Adrenal gland (tissue), 9 donors: ENCODE measurements at regions not wholly inside any gene's neighbourhood (a gene's known extent, or its start where the extent isn't known, plus 50 kb on each side); places are given as distances from the start of the nearest gene placed in this dataset.

Experiments used
- DNase-seq, 7 donors: peaks; one replicate each; pipeline ENCODE4 v3.0.0-alpha.2; 2019 to 2020
- H3K27ac ChIP-seq, 5 donors: fragments of 200-600 bp; sonication (generic) in 4 of 5; 1 replicate in 3 of 5; 2 replicates in 2 of 5; pipeline versions ENCODE4 v1.5.1 to v1.8.0; 2016 to 2020; ENCODE audit warnings: mild to moderate bottlenecking in 1 of 5
- H3K27me3 ChIP-seq: fragments of 200-600 bp; 2 replicates; pipeline ENCODE4 v1.8.0; 2021
- H3K36me3 ChIP-seq, 2 donors: fragments of 200-600 bp; replicated peaks in 1 of 2; 1 replicate in 1 of 2; 2 replicates in 1 of 2; pipeline versions ENCODE4 v1.5.1 to v1.8.0; 2018 to 2022
- H3K4me1 ChIP-seq, 2 donors: fragments of 200-600 bp; replicated peaks in 1 of 2; 1 replicate in 1 of 2; 2 replicates in 1 of 2; pipeline versions ENCODE4 v1.5.1 to v1.8.0; 2018 to 2021
- H3K4me3 ChIP-seq, 4 donors: fragments of 200-600 bp; sonication (generic) in 3 of 4; one replicate each; pipeline ENCODE4 v1.5.1; 2016 to 2018
- H3K9me3 ChIP-seq, 3 donors: fragments of 200-600 bp; sonication (generic) in 1 of 3; replicated peaks in 1 of 3; 1 replicate in 2 of 3; 2 replicates in 1 of 3; pipeline versions ENCODE4 v1.5.1 to v1.8.0; 2016 to 2021
- POLR2A ChIP-seq, 2 donors: fragments of 450-650 bp; IDR thresholded peaks; one replicate each; pipeline ENCODE4 v1.6.1; 2017; ENCODE audit warnings: antibody characterized with exemption in 2 of 2, mild to moderate bottlenecking in 2 of 2, moderate library complexity in 1 of 2
- WGBS, 4 donors: extraction: QIAGEN DNeasy Blood & Tissue Kit in 2 of 4; methylation state at CpG; one replicate each; pipeline versions ENCODE4 v1.1.5 to v1.1.7; 2013 to 2017; 5-methylcytosine and 5-hydroxymethylcytosine counted together
- intact Hi-C, 2 donors: fragments of 100-400 bp; cut with DNase I; formaldehyde crosslinking; loops; one replicate each; pipeline versions ENCODE4 v1.14.1 to v1.15.0; 2022 to 2023
- TF ChIP-seq, protein P1 (sequence below), 6 experiments: fragments of 450-650 bp in 4 of 6; fragments of 200-600 bp in 2 of 6; sonication (generic) in 1 of 6; IDR thresholded peaks; 1 replicate in 5 of 6; 2 replicates in 1 of 6; pipeline versions ENCODE4 v1.5.1 to v1.8.0; 2016 to 2021; ENCODE audit warnings: antibody characterized with exemption in 6 of 6, mild to moderate bottlenecking in 2 of 6, moderate library complexity in 1 of 6
- donor health status: healthy with polysubstance abuse.
- donor health status: Bipolar disorder and iron deficiency.
- donor health status: DM: yes; HTN: yes; CAD: no.
- donor health status: DM: no; HTN: no; CAD: no.
- donor health status: DM: no; HTN: no; CAD: no.

DNA sequence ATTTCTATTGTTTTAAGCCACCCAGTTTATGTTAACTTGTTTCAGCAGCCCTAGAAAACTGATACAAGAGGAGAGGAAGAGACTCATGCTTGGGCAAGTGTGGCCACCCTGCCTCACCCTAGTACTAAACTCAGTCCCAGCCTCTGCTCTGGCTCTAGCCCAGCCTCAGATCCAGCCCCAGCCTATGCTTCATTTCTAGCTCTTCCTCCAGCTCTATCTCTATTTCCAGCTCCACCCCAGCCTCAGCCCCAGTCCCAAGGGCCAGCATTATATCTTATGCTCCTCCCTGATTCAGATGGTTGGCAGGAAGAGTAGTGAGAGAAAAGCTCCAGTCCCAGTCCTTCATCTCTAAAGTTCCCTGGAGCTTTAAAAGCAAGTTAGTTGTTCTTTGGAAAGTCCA, 535.5 kb downstream of the PTPRC start:
- intact Hi-C loops: no loop called here
- TF ChIP-seq, protein P1, sequence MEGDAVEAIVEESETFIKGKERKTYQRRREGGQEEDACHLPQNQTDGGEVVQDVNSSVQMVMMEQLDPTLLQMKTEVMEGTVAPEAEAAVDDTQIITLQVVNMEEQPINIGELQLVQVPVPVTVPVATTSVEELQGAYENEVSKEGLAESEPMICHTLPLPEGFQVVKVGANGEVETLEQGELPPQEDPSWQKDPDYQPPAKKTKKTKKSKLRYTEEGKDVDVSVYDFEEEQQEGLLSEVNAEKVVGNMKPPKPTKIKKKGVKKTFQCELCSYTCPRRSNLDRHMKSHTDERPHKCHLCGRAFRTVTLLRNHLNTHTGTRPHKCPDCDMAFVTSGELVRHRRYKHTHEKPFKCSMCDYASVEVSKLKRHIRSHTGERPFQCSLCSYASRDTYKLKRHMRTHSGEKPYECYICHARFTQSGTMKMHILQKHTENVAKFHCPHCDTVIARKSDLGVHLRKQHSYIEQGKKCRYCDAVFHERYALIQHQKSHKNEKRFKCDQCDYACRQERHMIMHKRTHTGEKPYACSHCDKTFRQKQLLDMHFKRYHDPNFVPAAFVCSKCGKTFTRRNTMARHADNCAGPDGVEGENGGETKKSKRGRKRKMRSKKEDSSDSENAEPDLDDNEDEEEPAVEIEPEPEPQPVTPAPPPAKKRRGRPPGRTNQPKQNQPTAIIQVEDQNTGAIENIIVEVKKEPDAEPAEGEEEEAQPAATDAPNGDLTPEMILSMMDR (IDR thresholded peaks at IDR 0.05): no peak
- no peak for TF ChIP-seq POLR2A (IDR thresholded peaks at IDR 0.05)
- no peak for DNase-seq

GRCh38 chr1:199176713-199177112, 537.9 kb downstream of the PTPRC start:
- intact Hi-C loops: no loop called here
- H3K9me3 ChIP-seq: no peaks in the 10 kb centered on the region
- 76 to 79% (median 77%) methylated on average over 5 of the region's 5 CpGs for WGBS, 4 donors

More for the DNA sequence above, 535.5 kb downstream of the PTPRC start:
- no peaks in the 10 kb centered on the region for H3K4me1 ChIP-seq
- H3K9me3 ChIP-seq: no peaks in the 10 kb centered on the region
- no peak overlapping the region for H3K27ac ChIP-seq
- no peak overlapping the region for H3K4me3 ChIP-seq
- no peaks in the 10 kb centered on the region for H3K27me3 ChIP-seq
- H3K36me3 ChIP-seq: no peaks in the 10 kb centered on the region

DNA sequence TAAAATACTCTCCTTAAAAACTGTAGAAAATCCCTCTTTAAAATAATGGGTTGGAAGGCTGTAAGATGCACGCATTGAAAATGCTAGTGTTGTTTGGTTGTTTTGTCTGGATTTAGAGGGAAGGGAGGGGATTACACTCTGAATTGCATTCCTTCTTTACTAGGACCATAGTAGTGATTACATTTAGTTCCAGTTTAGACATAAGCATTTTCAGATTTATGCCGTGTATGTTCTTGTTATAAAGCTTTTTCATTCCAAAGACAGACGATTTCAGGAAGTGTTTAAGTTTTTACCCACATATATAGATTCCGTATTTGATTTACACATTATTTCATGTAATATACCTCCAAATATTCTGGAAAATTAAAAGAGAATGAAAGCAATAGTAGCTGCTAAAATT, 538.4 kb downstream of the PTPRC start:
- TF ChIP-seq POLR2A (IDR thresholded peaks at IDR 0.05): no peak
- TF ChIP-seq, protein P1 (IDR thresholded peaks at IDR 0.05): no peak
- H3K9me3 ChIP-seq: no peaks in the 10 kb centered on the region
- WGBS, 4 donors: 73 to 85% (median 74%) methylated on average over 4 of the region's 4 CpGs

More at GRCh38 chr1:199176713-199177112, 537.9 kb downstream of the PTPRC start:
- H3K27me3 ChIP-seq: no peaks in the 10 kb centered on the region
- no peak overlapping the region for H3K4me3 ChIP-seq
- H3K36me3 ChIP-seq: no peaks in the 10 kb centered on the region
- no peaks in the 10 kb centered on the region for H3K4me1 ChIP-seq
- TF ChIP-seq, protein P1 (IDR thresholded peaks at IDR 0.05): no peak
- TF ChIP-seq POLR2A (IDR thresholded peaks at IDR 0.05): no peak
- no peak overlapping the region for H3K27ac ChIP-seq
- DNase-seq: no peak

GRCh38 chr1:199178646-199179045, 539.8 kb downstream of the PTPRC start:
- no peak for DNase-seq
- TF ChIP-seq, protein P1 (IDR thresholded peaks at IDR 0.05): no peak
- TF ChIP-seq POLR2A (IDR thresholded peaks at IDR 0.05): no peak
- Histone ChIP-seq H3K27me3 (no peaks in the 10 kb centered on the region), H3K4me1 (no peaks in the 10 kb centered on the region), H3K27ac (no peak overlapping the region), H3K9me3 (no peaks in the 10 kb centered on the region), H3K4me3 (no peak overlapping the region), H3K36me3 (no peaks in the 10 kb centered on the region)
- intact Hi-C loops: no loop called here
- 79 to 85% (median 83%) methylated on average over 2 of the region's 2 CpGs for WGBS, 4 donors

More for the DNA sequence above, 538.4 kb downstream of the PTPRC start:
- no peaks in the 10 kb centered on the region for H3K27me3 ChIP-seq
- H3K4me1 ChIP-seq: no peaks in the 10 kb centered on the region
- no peaks in the 10 kb centered on the region for H3K36me3 ChIP-seq
- no peak overlapping the region for H3K27ac ChIP-seq
- DNase-seq: no peak
- intact Hi-C loops: no loop called here
- H3K4me3 ChIP-seq: no peak overlapping the region
